B cell (primary cell): ENCODE measurements at regions not wholly inside any gene's neighbourhood (a gene's known extent, or its start where the extent isn't known, plus 50 kb on each side); places are given as distances from the start of the nearest gene placed in this dataset.

Source experiments
- EZH2 ChIP-seq: IDR thresholded peaks from 2 replicates; pipeline ENCODE4 v1.6.1; 2012; ENCODE audit warnings: borderline replicate concordance, low read depth, mild to moderate bottlenecking, moderate library complexity, low read length; ENCODE audit not compliant: insufficient read depth, poor library complexity, severe bottlenecking
- TF ChIP-seq, protein P1 (sequence below): fragments of 200-600 bp; IDR thresholded peaks from one replicate; pipeline ENCODE4 v1.8.0; 2022; ENCODE audit warnings: antibody characterized with exemption, mild to moderate bottlenecking

DNA sequence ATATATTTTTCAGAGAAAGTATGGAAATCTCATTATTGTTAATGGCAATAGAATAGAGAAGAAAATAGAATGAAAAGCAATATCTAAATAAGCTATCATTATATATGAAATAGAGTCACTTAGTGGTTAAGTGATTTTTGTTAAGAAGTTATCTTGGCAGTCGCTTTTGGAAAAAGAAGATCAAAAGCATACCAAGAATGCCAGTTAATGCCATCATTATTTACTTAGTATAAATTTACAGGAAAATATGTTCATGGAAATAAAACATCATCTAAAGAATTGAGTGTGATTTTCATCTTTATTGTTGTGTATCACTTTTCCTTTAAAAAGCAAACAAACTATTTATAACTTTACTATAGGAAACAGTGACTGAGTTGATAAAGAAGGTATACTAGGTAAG lies 85.3 kb upstream of the GPR101 start:
- TF ChIP-seq, protein P1, sequence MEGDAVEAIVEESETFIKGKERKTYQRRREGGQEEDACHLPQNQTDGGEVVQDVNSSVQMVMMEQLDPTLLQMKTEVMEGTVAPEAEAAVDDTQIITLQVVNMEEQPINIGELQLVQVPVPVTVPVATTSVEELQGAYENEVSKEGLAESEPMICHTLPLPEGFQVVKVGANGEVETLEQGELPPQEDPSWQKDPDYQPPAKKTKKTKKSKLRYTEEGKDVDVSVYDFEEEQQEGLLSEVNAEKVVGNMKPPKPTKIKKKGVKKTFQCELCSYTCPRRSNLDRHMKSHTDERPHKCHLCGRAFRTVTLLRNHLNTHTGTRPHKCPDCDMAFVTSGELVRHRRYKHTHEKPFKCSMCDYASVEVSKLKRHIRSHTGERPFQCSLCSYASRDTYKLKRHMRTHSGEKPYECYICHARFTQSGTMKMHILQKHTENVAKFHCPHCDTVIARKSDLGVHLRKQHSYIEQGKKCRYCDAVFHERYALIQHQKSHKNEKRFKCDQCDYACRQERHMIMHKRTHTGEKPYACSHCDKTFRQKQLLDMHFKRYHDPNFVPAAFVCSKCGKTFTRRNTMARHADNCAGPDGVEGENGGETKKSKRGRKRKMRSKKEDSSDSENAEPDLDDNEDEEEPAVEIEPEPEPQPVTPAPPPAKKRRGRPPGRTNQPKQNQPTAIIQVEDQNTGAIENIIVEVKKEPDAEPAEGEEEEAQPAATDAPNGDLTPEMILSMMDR, result no peak
- no peak for TF ChIP-seq EZH2
